ENCODE measurements at regions not wholly inside any gene's neighbourhood (a gene's known extent, or its start where the extent isn't known, plus 50 kb on each side); places are given as distances from the start of the nearest gene placed in this dataset.
A peak's percentile ranks its signal among the peaks of the same experiment; 100 is the strongest.
"Not testable (repeated sequence)": the region's sequence is repeated elsewhere in the genome, so short reads cannot be mapped to it uniquely, and the experiment has no call there.

DNA sequence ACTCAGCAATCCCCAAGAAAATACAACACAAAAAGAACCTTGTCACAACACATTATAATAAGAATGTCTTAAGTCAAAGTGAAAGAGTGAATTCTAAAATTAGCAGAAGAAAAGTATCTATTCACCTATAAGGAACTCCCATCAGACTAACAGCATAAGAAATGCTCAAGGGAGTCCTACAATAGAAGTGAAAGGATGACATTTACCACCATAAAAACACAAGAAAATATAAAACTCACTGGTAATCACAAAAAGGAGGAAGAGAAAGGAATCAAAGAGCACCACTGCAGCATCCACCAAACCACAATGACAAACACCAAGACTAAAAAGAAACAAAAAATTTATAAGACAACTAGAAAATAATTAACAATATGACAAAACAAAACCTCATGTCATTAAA, 257.0 kb upstream of the AGTR2 start:
- Histone ChIP-seq H3K9me3 (replicated peaks; ENCODE audit: low read length) (peaks cover 8% of the 10 kb centered on the region), H3K4me2 (ENCODE audit: low read length) (no peak overlapping the region), H3K4me1 (ENCODE audit: control insufficient read depth, insufficient read depth, low read length) (no peaks in the 10 kb centered on the region), H3K4me3 (ENCODE audit: low read length) (no peak overlapping the region), H3K36me3 (ENCODE audit: insufficient read depth, low read length) (no peaks in the 10 kb centered on the region), H3K9ac (ENCODE audit: low read depth, low read length) (no peak overlapping the region), H3K27me3 (ENCODE audit: control insufficient read depth, insufficient read depth, low read length) (no peaks in the 10 kb centered on the region)

GRCh38 chrX:115915625-115916024, 254.9 kb upstream of the AGTR2 start:
- not testable (repeated sequence) for H3K9me3 ChIP-seq (replicated peaks; ENCODE audit: low read length); H3K27me3 ChIP-seq (ENCODE audit: control insufficient read depth, insufficient read depth, low read length); H3K4me1 ChIP-seq (ENCODE audit: control insufficient read depth, insufficient read depth, low read length); H3K4me2 ChIP-seq (ENCODE audit: low read length); H3K9ac ChIP-seq (ENCODE audit: low read depth, low read length); H3K36me3 ChIP-seq (ENCODE audit: insufficient read depth, low read length); H3K4me3 ChIP-seq (ENCODE audit: low read length)

DNA sequence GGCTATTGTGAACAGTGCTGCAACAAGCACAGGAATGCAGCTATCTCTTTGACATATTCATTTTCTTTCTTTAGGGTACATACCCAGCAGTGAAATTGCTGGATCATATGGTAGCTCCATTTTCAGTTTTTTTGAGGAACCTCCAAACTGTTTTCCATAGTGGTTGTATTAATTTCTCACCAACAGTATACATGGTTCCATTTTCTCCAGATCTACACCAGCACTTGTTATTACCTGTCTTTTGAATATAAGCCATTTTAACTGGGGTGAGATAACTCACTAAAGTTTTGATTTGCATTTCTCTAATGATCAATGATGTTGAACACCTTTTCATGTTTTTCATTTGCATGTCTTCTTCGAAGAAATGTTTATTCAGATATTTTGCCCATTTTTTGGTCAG, 241.1 kb upstream of the AGTR2 start:
- Histone ChIP-seq H3K4me2 (ENCODE audit: low read length) (no peak overlapping the region), H3K9me3 (replicated peaks; ENCODE audit: low read length) (peaks cover 2% of the 10 kb centered on the region), H3K27me3 (ENCODE audit: control insufficient read depth, insufficient read depth, low read length) (no peaks in the 10 kb centered on the region), H3K4me3 (ENCODE audit: low read length) (no peak overlapping the region), H3K4me1 (ENCODE audit: control insufficient read depth, insufficient read depth, low read length) (no peaks in the 10 kb centered on the region), H3K36me3 (ENCODE audit: insufficient read depth, low read length) (no peaks in the 10 kb centered on the region), H3K9ac (ENCODE audit: low read depth, low read length) (no peak overlapping the region)

GRCh38 chrX:115936008-115936407, 234.5 kb upstream of the AGTR2 start:
- H3K4me1 ChIP-seq (ENCODE audit: control insufficient read depth, insufficient read depth, low read length): no peaks in the 10 kb centered on the region
- H3K4me2 ChIP-seq (ENCODE audit: low read length): no peak overlapping the region
- H3K9me3 ChIP-seq (replicated peaks; ENCODE audit: low read length): no peaks in the 10 kb centered on the region
- H3K27me3 ChIP-seq (ENCODE audit: control insufficient read depth, insufficient read depth, low read length): no peaks in the 10 kb centered on the region
- no peak overlapping the region for H3K9ac ChIP-seq (ENCODE audit: low read depth, low read length)
- no peaks in the 10 kb centered on the region for H3K36me3 ChIP-seq (ENCODE audit: insufficient read depth, low read length)
- no peak overlapping the region for H3K4me3 ChIP-seq (ENCODE audit: low read length)

GRCh38 chrX:115939070-115939469, 231.5 kb upstream of the AGTR2 start:
- Histone ChIP-seq H3K36me3 (ENCODE audit: insufficient read depth, low read length) (no peaks in the 10 kb centered on the region), H3K4me2 (ENCODE audit: low read length) (no peak overlapping the region), H3K27me3 (ENCODE audit: control insufficient read depth, insufficient read depth, low read length) (peaks cover 7% of the 10 kb centered on the region), H3K9me3 (replicated peaks; ENCODE audit: low read length) (no peaks in the 10 kb centered on the region), H3K4me3 (ENCODE audit: low read length) (no peak overlapping the region), H3K9ac (ENCODE audit: low read depth, low read length) (no peak overlapping the region), H3K4me1 (ENCODE audit: control insufficient read depth, insufficient read depth, low read length) (no peaks in the 10 kb centered on the region)

DNA sequence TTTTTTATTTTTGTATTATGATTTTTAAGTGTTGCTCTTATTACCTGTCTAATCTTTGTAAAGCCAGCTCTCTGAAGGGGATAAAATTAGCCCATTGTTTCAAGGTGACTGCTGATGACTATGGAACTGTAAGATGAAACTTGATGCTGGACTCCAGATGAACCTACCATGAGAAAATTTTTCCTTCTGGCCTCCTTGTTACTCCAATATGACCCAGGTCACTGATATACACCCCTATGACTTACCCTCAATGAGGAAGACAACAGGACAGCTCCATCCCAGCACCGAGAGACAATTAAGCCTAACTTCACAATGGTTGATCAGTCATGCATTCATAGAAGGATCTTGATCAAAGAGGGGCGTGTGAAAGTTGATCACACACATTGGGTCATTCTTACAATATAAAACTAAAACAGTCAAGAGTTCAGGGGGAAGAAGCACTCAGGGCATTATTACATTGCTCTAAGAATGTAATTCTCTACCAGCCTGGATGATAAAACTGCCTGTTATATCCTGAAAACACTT, 230.8 kb upstream of the AGTR2 start:
- Histone ChIP-seq H3K4me2 (ENCODE audit: low read length) (no peak overlapping the region), H3K9me3 (replicated peaks; ENCODE audit: low read length) (no peaks in the 10 kb centered on the region), H3K4me1 (ENCODE audit: control insufficient read depth, insufficient read depth, low read length) (no peaks in the 10 kb centered on the region), H3K4me3 (ENCODE audit: low read length) (no peak overlapping the region), H3K27me3 (ENCODE audit: control insufficient read depth, insufficient read depth, low read length) (peaks cover 7% of the 10 kb centered on the region), H3K36me3 (ENCODE audit: insufficient read depth, low read length) (no peaks in the 10 kb centered on the region), H3K9ac (ENCODE audit: low read depth, low read length) (no peak overlapping the region)

- H3K4me2 ChIP-seq (ENCODE audit: low read length): no peak overlapping the region
- H3K4me1 ChIP-seq (ENCODE audit: control insufficient read depth, insufficient read depth, low read length): no peaks in the 10 kb centered on the region
- H3K4me3 ChIP-seq (ENCODE audit: low read length): no peak overlapping the region
- peaks cover 7% of the 10 kb centered on the region for H3K27me3 ChIP-seq (ENCODE audit: control insufficient read depth, insufficient read depth, low read length)
- no peaks in the 10 kb centered on the region for H3K9me3 ChIP-seq (replicated peaks; ENCODE audit: low read length)
- no peak overlapping the region for H3K9ac ChIP-seq (ENCODE audit: low read depth, low read length)
- no peaks in the 10 kb centered on the region for H3K36me3 ChIP-seq (ENCODE audit: insufficient read depth, low read length)
Measured at GRCh38 chrX:115940348-115940747, 230.2 kb upstream of the AGTR2 start.

- peaks cover 7% of the 10 kb centered on the region for H3K27me3 ChIP-seq (ENCODE audit: control insufficient read depth, insufficient read depth, low read length)
- H3K4me1 ChIP-seq (ENCODE audit: control insufficient read depth, insufficient read depth, low read length): no peaks in the 10 kb centered on the region
- H3K9ac ChIP-seq (ENCODE audit: low read depth, low read length): no peak overlapping the region
- H3K4me2 ChIP-seq (ENCODE audit: low read length): peak overlapping the region; percentile 54
- H3K9me3 ChIP-seq (replicated peaks; ENCODE audit: low read length): no peaks in the 10 kb centered on the region
- no peak overlapping the region for H3K4me3 ChIP-seq (ENCODE audit: low read length)
- no peaks in the 10 kb centered on the region for H3K36me3 ChIP-seq (ENCODE audit: insufficient read depth, low read length)
Measured at GRCh38 chrX:115940888-115941332, 229.6 kb upstream of the AGTR2 start.

DNA sequence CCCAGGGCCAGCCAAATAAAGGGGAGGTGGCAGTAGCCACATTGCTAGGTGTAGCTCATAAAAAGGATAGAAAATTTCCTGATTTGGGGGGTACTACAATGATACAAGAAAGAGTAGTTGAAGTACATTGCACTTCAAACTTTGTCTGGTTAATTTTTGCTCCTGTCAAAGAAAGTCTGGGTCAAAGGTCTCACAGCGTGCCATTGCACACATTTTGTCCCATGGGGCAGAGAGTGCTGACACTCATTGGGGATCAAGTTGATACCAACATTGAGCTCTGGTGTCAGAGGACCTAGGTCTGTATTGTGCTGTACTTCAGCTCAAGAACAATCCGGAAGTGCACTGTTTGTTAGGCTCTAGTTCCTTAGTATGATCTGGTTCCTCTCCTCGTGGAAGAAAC, 229.2 kb upstream of the AGTR2 start:
- H3K4me3 ChIP-seq (ENCODE audit: low read length): no peak overlapping the region
- peaks cover 7% of the 10 kb centered on the region for H3K27me3 ChIP-seq (ENCODE audit: control insufficient read depth, insufficient read depth, low read length)
- no peaks in the 10 kb centered on the region for H3K9me3 ChIP-seq (replicated peaks; ENCODE audit: low read length)
- H3K36me3 ChIP-seq (ENCODE audit: insufficient read depth, low read length): no peaks in the 10 kb centered on the region
- H3K4me2 ChIP-seq (ENCODE audit: low read length): no peak overlapping the region
- H3K9ac ChIP-seq (ENCODE audit: low read depth, low read length): no peak overlapping the region
- no peaks in the 10 kb centered on the region for H3K4me1 ChIP-seq (ENCODE audit: control insufficient read depth, insufficient read depth, low read length)

DNA sequence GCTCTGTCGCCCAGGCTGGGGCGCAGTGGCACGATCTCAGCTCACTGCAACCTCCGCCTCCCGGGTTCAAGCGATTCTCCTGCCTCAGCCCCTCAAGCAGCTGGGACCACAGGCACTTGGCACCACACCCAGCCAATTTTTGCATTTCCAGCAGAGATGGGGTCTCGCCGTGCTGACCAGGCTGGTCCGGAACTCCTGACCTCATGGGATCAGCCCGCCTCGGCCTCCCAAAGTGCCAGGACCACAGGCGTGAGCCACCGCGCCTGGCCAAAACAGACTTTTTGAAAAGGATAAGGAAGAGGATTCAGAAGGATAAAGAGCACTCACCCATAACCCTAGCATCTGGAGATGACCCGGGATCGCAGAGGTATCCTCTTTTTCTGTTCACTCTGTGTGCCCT, 224.5 kb upstream of the AGTR2 start:
- H3K4me1 ChIP-seq (ENCODE audit: control insufficient read depth, insufficient read depth, low read length): no peaks in the 10 kb centered on the region
- H3K4me3 ChIP-seq (ENCODE audit: low read length): no peak overlapping the region
- no peak overlapping the region for H3K4me2 ChIP-seq (ENCODE audit: low read length)
- H3K9ac ChIP-seq (ENCODE audit: low read depth, low read length): no peak overlapping the region
- H3K36me3 ChIP-seq (ENCODE audit: insufficient read depth, low read length): no peaks in the 10 kb centered on the region
- peaks cover 4% of the 10 kb centered on the region for H3K9me3 ChIP-seq (replicated peaks; ENCODE audit: low read length)
- H3K27me3 ChIP-seq (ENCODE audit: control insufficient read depth, insufficient read depth, low read length): peaks cover 12% of the 10 kb centered on the region

DNA sequence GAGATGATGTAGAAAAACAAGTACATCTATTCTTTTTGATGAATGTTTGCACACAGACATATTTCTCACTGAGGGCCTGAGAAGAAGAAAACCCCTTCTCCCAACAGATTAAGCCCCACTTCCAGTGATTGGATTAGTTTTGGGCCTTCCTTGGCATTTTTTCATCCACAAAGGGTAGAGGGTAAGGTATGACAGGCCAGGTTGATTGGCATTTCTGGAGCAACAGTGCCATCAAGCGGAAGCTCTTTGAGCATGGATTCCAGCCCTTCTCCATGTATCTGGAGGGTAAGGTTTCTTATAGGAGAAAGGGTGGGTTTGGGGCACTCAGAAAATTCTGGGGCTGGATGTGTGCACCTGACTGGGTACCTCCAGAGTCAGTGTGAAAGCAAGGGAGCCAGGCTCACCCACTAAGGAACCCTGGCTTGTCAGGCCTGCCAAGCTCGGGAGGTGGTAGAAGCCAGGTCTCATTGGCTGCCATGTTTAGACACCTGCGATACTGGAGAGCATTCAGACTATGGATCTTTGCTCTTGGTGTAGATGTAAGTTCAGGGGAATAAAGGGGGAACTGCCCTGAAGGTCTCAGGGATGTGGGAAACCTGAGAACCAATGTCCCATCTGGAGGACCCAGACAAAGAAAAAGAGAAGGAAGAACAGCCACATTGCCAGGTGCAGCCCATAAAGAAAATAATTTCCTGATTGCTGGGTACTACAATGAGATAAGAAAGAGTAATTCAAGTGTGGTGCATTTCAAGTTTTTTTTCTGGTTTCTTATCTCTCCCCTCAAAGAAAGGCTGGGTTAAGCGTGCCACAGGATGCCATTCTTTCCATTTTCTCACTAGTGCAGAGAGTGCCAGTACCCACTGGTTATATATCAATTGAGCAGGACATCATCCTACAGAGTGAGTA, 222.3 kb upstream of the AGTR2 start:
- Histone ChIP-seq H3K4me2 (ENCODE audit: low read length) (no peak overlapping the region), H3K9ac (ENCODE audit: low read depth, low read length) (no peak overlapping the region), H3K27me3 (ENCODE audit: control insufficient read depth, insufficient read depth, low read length) (peaks cover 10% of the 10 kb centered on the region), H3K4me3 (ENCODE audit: low read length) (no peak overlapping the region), H3K9me3 (replicated peaks; ENCODE audit: low read length) (peaks cover 8% of the 10 kb centered on the region), H3K36me3 (ENCODE audit: insufficient read depth, low read length) (no peaks in the 10 kb centered on the region), H3K4me1 (ENCODE audit: control insufficient read depth, insufficient read depth, low read length) (no peaks in the 10 kb centered on the region)
